GM21367 (cell line): ENCODE measurements at regions not wholly inside any gene's neighbourhood (a gene's known extent, or its start where the extent isn't known, plus 50 kb on each side); places are given as distances from the start of the nearest gene placed in this dataset.
"Not testable (repeated sequence)": the region's sequence is repeated elsewhere in the genome, so short reads cannot be mapped to it uniquely, and the experiment has no call there.

Experiments used
- ATAC-seq: cut with Tn5 transposase; IDR thresholded peaks from one replicate; pipeline ENCODE4 v1.9.1; 2021; ENCODE audit not compliant: unreplicated experiment

DNA sequence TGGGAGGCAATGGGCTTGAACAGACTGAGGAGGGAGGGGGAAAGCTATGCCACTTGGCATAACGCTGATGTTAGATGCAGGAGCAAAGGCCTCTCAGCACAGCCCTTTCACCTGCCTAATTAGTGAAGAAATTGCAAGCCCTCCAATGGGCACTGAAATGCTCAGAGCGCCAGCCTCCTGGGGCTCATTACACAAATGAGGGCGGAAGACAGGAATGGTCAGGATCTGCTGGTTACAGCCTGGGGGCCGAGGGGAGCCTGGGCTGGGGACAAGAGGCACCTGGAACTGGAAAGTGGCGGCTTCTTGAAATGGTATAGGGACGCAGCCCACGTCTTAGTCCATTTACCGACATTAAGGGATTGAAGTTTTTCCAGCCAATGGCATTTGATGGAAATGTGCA is 50.2 kb upstream of the PLET1 start:
- ATAC-seq, result no peak

- ATAC-seq, result no peak
These were observed 54.5 kb upstream of the PLET1 start for GRCh38 chr11:112315057-112315720.

DNA sequence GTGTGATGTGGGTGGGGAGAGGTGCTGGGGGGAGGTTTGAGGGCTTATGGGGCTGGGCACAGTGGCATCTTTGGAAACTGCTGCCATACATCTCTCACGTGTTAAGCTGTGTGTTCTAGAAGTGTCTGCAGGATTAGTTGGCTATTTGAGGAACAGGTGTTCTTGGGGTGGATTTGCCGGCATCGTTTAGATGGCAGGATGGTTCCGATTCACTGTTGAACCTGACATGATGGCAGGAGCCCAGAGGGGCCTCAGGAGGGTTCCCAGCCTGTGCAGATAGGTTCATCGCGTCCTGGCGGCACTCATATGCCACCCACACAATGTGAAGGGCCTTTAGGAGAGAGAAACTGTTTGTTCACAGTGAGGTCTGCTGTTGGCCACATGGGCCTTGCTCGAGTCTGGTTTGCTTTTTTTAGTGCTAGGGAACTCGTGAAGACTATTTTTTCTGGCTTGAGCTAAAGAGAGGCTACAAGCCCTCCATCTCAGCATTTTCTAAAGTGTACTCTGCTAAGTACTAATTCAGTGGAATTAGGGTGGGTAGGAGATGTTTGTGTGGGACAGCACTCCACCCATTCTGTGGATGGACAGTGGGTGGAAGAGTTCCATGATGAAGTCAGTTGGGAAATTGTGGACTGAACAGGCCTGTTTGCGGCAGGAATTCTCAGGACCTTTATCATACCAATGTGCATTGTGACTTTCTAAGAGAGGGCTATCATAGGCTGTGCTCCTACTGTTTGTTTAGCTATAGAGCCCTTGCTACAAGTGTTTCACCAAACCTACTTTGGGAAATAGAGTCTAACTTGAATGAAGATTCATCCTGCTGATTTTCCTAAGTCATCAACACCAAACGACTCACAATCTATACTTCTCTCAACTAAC is 55.4 kb upstream of the PLET1 start:
- no peak for ATAC-seq

GRCh38 chr11:112316971-112317370 is 56.3 kb upstream of the PLET1 start:
- ATAC-seq, result no peak

- no peak for ATAC-seq
These were observed 57.5 kb upstream of the PLET1 start for GRCh38 chr11:112318184-112318591.

DNA sequence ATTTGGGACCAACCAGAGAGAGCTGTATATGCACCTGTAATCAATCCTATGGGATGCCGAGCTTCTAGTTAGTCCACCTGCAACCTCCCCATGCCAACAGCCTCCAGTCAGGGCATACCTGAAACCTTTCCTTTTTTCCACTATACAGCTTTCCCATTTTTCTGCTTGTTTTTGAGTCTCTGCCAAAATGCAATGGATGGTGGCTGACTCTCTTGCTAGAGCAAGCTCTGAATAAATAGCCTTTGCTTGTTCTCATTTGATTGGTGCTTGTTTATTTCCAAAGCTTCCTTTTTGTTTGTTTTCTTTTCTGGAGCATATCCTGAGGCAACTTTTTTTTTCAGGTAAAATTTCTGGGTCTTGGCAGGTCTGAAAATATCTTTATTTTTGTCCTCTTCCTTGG is 58.0 kb upstream of the PLET1 start:
- ATAC-seq, result no peak

- ATAC-seq, result no peak
These were observed 60.0 kb upstream of the PLET1 start for GRCh38 chr11:112320668-112321067.

- no peak for ATAC-seq
These were observed 61.0 kb upstream of the PLET1 start for GRCh38 chr11:112321501-112322172.

- ATAC-seq, result no peak
These were observed 61.6 kb upstream of the PLET1 start for GRCh38 chr11:112322173-112322790.

- no peak for ATAC-seq
These were observed 73.7 kb upstream of the PLET1 start for GRCh38 chr11:112334381-112334780.

GRCh38 chr11:112336356-112336886 is 75.8 kb upstream of the PLET1 start:
- ATAC-seq, result no peak

DNA sequence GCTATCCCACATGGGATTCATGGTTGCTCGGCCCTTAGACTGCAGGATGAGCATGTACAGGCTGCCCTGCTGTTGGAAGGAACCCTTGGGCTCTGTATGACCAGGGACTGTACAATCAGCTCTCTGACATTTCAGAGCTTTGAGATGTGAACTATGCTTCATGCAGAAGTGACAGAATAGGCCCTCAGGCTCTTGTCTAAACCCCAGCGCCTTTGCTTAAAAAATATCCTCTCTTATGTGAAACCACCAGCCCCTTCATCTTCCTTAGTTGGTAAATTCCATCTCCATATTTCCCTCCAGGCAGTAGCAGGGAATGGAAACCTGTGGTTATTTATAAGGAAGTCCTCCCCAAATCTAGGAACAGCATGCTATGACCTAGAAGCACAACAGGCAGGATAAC is 78.9 kb upstream of the PLET1 start:
- ATAC-seq, result no peak

DNA sequence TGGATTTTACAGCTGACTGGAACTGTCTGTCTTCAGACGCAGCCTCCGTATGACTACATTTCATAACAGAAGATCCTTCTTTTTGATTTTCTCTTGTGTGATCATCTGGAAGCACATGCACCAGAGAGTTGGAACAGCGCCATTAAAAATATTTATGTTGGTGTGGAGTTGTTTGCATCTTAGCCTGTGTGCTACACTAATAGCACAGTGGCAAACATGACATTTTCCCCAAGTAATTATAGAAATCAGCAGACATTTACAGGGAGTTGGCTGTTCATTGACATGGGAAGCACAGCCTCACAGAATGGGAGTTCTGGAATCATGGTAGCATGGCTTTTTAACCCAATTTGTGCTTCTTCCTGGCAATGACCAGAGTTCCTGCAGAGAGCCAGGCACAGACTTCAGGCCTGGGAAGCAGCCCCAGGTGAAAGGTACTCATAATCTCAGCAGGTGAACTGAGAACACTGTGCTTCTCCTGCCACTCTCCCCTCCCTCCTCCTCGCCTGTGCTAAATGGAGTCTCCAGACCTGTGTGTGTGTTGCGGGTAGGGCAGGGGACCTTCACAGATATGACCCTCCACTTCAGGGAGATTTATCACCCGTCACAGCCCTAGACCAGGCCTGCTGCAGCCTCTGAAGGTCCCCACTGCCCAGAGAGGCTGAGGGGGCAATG is 82.8 kb upstream of the PLET1 start:
- ATAC-seq, result no peak

GRCh38 chr11:112344040-112344413 is 83.4 kb upstream of the PLET1 start:
- ATAC-seq, result no peak

GRCh38 chr11:112345166-112345565 is 84.5 kb upstream of the PLET1 start:
- ATAC-seq, result no peak

GRCh38 chr11:112345706-112346105 is 85.0 kb upstream of the PLET1 start:
- no peak for ATAC-seq

DNA sequence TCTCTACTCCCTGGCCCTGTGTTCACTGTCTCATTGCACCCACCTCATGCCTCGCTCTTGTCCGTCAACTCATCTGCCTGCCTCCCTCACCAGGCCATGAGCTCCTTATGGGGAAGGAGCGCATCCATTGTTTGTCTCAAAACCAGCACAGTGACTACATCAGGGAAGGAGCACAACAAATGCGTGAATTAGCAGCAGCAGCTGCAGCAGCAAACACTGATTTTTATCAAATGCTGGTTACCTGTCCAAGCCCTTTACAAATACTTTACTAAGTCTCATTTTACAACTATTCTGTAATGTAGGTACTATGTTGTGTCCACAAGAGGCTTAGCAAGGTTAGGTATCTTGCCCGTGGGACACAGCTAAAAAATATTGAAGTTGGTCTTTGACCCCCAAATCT is 85.9 kb upstream of the PLET1 start:
- ATAC-seq, result no peak

- no peak for ATAC-seq
These were observed 87.9 kb upstream of the PLET1 start for GRCh38 chr11:112348480-112349029.

DNA sequence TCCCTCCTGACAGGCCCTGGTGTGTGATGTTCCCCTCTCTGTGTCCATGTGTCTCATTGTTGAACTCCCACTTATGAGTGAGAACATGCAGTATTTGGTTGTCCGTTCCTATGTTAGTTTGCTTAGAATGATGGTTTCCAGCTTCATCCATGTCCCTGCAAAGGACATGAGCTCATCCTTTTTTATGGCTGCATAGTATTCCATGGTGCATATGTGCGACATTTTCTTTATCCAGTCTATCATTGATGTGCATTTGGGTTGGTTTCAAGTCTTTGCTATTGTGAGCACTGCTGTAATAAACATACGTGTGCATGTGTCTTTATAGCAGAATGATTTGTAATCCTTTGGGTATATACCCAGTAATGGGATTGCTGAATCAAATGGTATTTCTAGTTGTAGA is 90.8 kb upstream of the PLET1 start:
- not testable (repeated sequence) for ATAC-seq

DNA sequence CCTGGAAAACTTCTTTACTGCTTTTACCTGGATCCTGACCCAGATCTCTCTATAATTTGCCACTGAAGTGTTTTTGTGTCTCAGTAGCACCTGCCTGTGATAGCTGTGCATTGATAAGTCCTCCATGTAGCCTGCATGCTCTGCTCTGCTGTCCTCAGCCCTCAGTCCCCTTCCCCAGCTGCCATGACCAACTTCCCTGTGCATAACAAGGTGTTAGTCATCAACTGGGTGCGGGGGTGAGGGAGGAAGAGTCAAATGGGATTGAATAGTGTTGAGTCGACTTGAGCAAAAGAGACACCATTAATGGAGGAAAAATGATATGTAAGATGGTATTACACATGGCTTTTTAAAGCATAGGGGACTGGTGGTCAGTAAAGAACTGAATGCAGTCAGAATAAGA is 92.2 kb upstream of the PLET1 start:
- ATAC-seq, result no peak
